ENCODE measurements at regions not wholly inside any gene's neighbourhood (a gene's known extent, or its start where the extent isn't known, plus 50 kb on each side); places are given as distances from the start of the nearest gene placed in this dataset.

DNA sequence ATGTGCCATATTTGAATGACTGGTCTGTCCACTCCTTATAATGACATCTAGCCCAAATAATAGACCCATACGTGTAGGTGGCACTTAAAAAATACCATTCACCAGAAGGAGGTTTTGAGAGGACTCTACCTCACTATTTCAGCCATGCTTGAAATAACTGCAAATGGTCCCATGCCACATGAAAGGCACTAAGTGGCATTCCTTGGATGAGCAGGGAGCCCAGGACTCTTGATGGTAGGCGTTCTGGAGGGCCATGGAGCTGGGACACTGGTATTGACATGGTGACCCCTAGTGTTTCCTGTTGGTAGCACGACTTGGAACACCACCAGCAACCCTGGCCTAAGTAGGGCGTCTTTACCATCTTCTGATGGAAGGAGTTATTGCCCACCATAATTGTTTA, 148.7 kb upstream of the ZFHX3 start:
- H3K9ac ChIP-seq (ENCODE audit: low read length) = no peak overlapping the region
- H4K20me1 ChIP-seq (ENCODE audit: insufficient read depth, low read length) = no peaks in the 10 kb centered on the region
- H3K4me2 ChIP-seq (ENCODE audit: low read length) = no peak overlapping the region
- H3K9me2 ChIP-seq (ENCODE audit: low read depth, low read length) = no peaks in the 10 kb centered on the region
- H3K36me3 ChIP-seq (ENCODE audit: insufficient read depth, low read length) = no peaks in the 10 kb centered on the region
- H3F3A ChIP-seq (ENCODE audit: insufficient read depth, low read length) = no peaks in the 10 kb centered on the region
- H3K4me1 ChIP-seq (ENCODE audit: insufficient read depth, low read length, severe bottlenecking) = no peaks in the 10 kb centered on the region
- no peaks in the 10 kb centered on the region for H3K27me3 ChIP-seq (ENCODE audit: insufficient read depth, low read length)
- H3K9me3 ChIP-seq (ENCODE audit: low read length) = no peaks in the 10 kb centered on the region
- no peak overlapping the region for H3K4me3 ChIP-seq (ENCODE audit: low read depth, low read length, poor library complexity, severe bottlenecking)
- no peaks in the 10 kb centered on the region for H3K79me2 ChIP-seq (ENCODE audit: insufficient read depth, low read length)
- H2AFZ ChIP-seq (ENCODE audit: low read length) = no peak overlapping the region
- TF ChIP-seq, protein P1, sequence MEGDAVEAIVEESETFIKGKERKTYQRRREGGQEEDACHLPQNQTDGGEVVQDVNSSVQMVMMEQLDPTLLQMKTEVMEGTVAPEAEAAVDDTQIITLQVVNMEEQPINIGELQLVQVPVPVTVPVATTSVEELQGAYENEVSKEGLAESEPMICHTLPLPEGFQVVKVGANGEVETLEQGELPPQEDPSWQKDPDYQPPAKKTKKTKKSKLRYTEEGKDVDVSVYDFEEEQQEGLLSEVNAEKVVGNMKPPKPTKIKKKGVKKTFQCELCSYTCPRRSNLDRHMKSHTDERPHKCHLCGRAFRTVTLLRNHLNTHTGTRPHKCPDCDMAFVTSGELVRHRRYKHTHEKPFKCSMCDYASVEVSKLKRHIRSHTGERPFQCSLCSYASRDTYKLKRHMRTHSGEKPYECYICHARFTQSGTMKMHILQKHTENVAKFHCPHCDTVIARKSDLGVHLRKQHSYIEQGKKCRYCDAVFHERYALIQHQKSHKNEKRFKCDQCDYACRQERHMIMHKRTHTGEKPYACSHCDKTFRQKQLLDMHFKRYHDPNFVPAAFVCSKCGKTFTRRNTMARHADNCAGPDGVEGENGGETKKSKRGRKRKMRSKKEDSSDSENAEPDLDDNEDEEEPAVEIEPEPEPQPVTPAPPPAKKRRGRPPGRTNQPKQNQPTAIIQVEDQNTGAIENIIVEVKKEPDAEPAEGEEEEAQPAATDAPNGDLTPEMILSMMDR (IDR thresholded peaks at IDR 0.05; ENCODE audit: low read length) = peak; percentile 79
- no peak for TF ChIP-seq EZH2 (IDR thresholded peaks at IDR 0.05; ENCODE audit: borderline replicate concordance, low read length)
- H3K27ac ChIP-seq (ENCODE audit: low read depth, low read length, poor library complexity, severe bottlenecking) = no peak overlapping the region

DNA sequence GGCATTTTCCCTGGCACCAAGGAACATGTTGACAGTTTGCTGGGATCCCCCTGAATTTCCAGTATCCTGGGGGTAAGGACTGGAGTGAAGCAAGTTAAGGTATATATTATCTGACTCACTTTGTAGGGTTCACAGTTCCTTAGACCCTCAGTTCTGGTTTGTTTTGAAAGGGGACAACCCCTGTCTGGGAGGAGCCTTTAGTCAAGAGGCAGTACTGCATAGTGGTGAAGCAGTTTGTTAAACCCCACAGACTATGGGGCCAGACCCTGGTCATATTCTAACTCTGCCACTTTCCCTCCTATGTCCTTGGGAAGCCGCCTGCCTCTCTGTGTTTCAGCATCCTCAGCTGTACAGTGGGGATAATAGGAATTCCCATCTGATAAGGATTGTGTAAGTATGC, 145.5 kb upstream of the ZFHX3 start:
- Histone ChIP-seq H3K27me3 (ENCODE audit: insufficient read depth, low read length) (no peaks in the 10 kb centered on the region), H3F3A (ENCODE audit: insufficient read depth, low read length) (no peaks in the 10 kb centered on the region), H3K9me2 (ENCODE audit: low read depth, low read length) (no peaks in the 10 kb centered on the region), H4K20me1 (ENCODE audit: insufficient read depth, low read length) (no peaks in the 10 kb centered on the region), H3K36me3 (ENCODE audit: insufficient read depth, low read length) (no peaks in the 10 kb centered on the region), H3K27ac (ENCODE audit: low read depth, low read length, poor library complexity, severe bottlenecking) (no peak overlapping the region), H3K4me3 (ENCODE audit: low read depth, low read length, poor library complexity, severe bottlenecking) (no peak overlapping the region), H3K9ac (ENCODE audit: low read length) (no peak overlapping the region), H2AFZ (ENCODE audit: low read length) (no peak overlapping the region), H3K79me2 (ENCODE audit: insufficient read depth, low read length) (no peaks in the 10 kb centered on the region), H3K9me3 (ENCODE audit: low read length) (no peaks in the 10 kb centered on the region), H3K4me2 (ENCODE audit: low read length) (no peak overlapping the region), H3K4me1 (ENCODE audit: insufficient read depth, low read length, severe bottlenecking) (no peaks in the 10 kb centered on the region)
- TF ChIP-seq EZH2 (IDR thresholded peaks at IDR 0.05; ENCODE audit: borderline replicate concordance, low read length) = no peak
- TF ChIP-seq, protein P1 (IDR thresholded peaks at IDR 0.05; ENCODE audit: low read length) = no peak

DNA sequence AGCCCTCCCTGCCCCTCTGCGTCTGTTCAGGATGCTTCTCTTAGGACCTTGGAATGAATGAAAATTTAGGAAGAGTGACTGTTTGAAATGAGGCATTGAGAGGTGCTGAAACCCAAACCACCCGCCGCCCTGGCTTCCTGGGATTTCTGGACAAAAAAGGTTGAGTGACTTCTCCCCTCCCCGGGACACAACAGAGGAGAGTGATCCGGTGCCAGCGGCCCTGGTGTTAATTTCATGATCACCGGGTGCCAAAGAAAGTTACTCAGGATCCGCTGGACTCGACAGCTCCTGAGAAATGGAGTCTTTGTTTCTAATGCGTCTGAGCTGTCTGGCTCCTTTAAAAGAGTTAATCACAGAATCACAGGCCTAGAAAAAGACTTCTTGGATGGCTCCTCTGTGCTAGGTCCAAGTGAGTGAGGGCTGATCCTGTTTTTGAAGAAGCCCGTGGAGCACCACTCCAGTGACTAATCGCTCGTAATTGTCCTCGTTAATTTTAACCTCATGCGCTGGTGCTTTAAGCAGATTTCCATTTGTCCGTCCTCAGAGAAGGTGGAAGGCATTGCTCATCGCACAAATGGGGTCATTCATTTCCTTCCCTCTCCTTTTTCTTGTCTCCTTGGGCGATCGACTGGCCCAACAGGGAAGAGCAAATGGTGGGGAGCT, 144.4 kb upstream of the ZFHX3 start:
- H3K79me2 ChIP-seq (ENCODE audit: insufficient read depth, low read length) = no peaks in the 10 kb centered on the region
- H3K27ac ChIP-seq (ENCODE audit: low read depth, low read length, poor library complexity, severe bottlenecking) = no peak overlapping the region
- no peaks in the 10 kb centered on the region for H3F3A ChIP-seq (ENCODE audit: insufficient read depth, low read length)
- TF ChIP-seq, protein P1 (IDR thresholded peaks at IDR 0.05; ENCODE audit: low read length) = no peak
- no peak for TF ChIP-seq EZH2 (IDR thresholded peaks at IDR 0.05; ENCODE audit: borderline replicate concordance, low read length)
- no peaks in the 10 kb centered on the region for H3K9me3 ChIP-seq (ENCODE audit: low read length)
- no peaks in the 10 kb centered on the region for H3K4me1 ChIP-seq (ENCODE audit: insufficient read depth, low read length, severe bottlenecking)
- no peak overlapping the region for H3K4me2 ChIP-seq (ENCODE audit: low read length)
- no peaks in the 10 kb centered on the region for H3K9me2 ChIP-seq (ENCODE audit: low read depth, low read length)
- no peak overlapping the region for H3K9ac ChIP-seq (ENCODE audit: low read length)
- no peaks in the 10 kb centered on the region for H3K27me3 ChIP-seq (ENCODE audit: insufficient read depth, low read length)
- H4K20me1 ChIP-seq (ENCODE audit: insufficient read depth, low read length) = no peaks in the 10 kb centered on the region
- H3K4me3 ChIP-seq (ENCODE audit: low read depth, low read length, poor library complexity, severe bottlenecking) = no peak overlapping the region
- H2AFZ ChIP-seq (ENCODE audit: low read length) = no peak overlapping the region
- H3K36me3 ChIP-seq (ENCODE audit: insufficient read depth, low read length) = no peaks in the 10 kb centered on the region
